ENCODE measurements at regions not wholly inside any gene's neighbourhood (a gene's known extent, or its start where the extent isn't known, plus 50 kb on each side); places are given as distances from the start of the nearest gene placed in this dataset.
"Not testable (repeated sequence)": the region's sequence is repeated elsewhere in the genome, so short reads cannot be mapped to it uniquely, and the experiment has no call there.

DNA sequence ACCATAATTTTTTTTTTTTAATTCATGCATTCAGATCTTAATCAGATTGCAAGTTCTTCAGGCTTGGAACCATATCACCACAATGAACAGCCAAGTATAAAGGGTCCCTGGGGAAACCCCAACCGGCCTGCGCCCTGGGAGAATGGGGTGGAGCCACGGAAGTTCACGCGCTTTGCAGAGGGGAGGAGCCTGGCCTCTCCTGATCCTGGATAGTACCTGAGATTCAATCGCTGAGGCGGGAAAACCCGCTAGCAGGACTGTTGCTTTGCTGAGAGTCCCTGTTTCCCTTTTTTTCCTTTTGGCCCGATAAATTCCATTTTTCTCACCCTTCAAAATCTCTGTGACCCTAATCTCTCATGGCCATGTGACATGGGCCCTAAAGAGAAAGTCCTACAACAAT, 385.1 kb downstream of the IRS2 start:
- H3K4me3 ChIP-seq (ENCODE audit: low read depth, low read length): no peak overlapping the region
- TF ChIP-seq, protein P1, sequence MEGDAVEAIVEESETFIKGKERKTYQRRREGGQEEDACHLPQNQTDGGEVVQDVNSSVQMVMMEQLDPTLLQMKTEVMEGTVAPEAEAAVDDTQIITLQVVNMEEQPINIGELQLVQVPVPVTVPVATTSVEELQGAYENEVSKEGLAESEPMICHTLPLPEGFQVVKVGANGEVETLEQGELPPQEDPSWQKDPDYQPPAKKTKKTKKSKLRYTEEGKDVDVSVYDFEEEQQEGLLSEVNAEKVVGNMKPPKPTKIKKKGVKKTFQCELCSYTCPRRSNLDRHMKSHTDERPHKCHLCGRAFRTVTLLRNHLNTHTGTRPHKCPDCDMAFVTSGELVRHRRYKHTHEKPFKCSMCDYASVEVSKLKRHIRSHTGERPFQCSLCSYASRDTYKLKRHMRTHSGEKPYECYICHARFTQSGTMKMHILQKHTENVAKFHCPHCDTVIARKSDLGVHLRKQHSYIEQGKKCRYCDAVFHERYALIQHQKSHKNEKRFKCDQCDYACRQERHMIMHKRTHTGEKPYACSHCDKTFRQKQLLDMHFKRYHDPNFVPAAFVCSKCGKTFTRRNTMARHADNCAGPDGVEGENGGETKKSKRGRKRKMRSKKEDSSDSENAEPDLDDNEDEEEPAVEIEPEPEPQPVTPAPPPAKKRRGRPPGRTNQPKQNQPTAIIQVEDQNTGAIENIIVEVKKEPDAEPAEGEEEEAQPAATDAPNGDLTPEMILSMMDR (IDR thresholded peaks at IDR 0.05; ENCODE audit: borderline replicate concordance, insufficient read depth, low read depth, low read length): no peak

DNA sequence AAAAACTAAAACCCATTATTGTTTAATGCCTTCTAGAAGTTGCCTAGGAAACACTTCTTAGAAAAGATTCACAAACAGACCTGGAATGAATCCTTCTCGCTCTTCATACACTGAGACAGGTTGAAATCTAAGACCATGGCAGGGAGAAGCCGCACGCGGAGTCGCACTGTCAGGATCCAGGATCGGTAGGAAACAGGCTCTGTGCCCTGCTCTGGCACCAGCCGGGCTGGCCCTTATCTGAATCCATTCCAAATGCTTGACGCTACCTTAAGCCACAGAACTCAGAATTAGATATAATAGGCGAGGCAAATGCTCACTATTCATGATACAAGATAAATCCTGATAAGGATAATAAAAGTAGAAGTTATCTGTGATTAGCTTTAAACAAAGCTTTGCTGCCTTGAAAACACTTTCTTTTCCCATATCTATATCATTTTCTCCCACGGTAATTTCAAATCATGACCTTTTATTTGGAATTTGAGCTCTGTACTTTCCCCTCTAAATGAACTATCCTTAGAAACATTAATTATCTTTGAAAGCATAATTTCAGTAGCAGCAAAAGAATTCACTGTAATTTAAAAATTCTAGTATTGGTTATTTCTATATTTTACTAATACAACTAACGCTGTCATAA, 385.6 kb downstream of the IRS2 start:
- H3K4me3 ChIP-seq (ENCODE audit: low read depth, low read length): no peak overlapping the region
- TF ChIP-seq, protein P1 (IDR thresholded peaks at IDR 0.05; ENCODE audit: borderline replicate concordance, insufficient read depth, low read depth, low read length): no peak

DNA sequence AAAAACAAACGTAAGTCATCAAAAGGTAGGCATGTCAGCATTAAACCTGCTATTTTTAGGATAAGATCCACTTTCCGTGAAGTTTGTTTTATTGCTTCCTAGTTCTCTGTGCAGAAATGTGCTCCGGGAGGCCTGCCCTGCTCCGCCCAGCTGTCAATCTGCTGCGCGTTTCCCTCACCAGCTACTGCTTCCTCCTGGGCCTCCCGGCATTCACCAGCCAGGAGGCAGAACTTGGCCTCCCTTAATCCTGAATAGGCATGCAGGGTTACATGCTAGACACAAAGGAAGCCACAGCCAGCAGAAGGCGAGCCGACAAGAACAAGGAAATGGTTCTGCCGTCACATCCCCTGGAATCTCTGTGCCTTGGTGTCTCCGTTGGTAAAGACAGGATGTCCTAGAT, 386.2 kb downstream of the IRS2 start:
- TF ChIP-seq, protein P1 (IDR thresholded peaks at IDR 0.05; ENCODE audit: borderline replicate concordance, insufficient read depth, low read depth, low read length): no peak
- no peak overlapping the region for H3K4me3 ChIP-seq (ENCODE audit: low read depth, low read length)

DNA sequence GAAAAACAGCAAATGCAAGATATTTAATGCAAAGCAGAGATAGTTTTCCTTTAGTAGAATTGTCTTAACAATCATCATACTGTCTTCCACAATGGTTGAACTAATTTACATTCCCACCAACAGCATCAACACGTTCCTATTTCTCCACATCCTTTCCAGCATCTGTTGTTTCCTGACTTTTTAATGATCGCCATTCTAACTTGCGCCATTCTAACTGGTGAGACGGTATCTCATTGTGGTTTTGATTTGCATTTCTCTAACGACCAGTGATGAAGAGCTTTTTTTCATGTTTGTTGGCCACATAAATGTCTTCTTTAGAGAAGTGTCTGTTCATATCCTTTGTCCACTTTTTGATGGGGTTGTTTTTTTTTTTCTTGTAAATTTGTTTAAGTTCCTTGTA, 388.3 kb downstream of the IRS2 start:
- not testable (repeated sequence) for H3K4me3 ChIP-seq (ENCODE audit: low read depth, low read length)

GRCh38 chr13:109397285-109397684, 389.1 kb downstream of the IRS2 start:
- TF ChIP-seq, protein P1 (IDR thresholded peaks at IDR 0.05; ENCODE audit: borderline replicate concordance, insufficient read depth, low read depth, low read length): no peak

GRCh38 chr13:109396266-109396665, 390.1 kb downstream of the IRS2 start:
- TF ChIP-seq, protein P1 (IDR thresholded peaks at IDR 0.05; ENCODE audit: borderline replicate concordance, insufficient read depth, low read depth, low read length): no peak
- no peak overlapping the region for H3K4me3 ChIP-seq (ENCODE audit: low read depth, low read length)

More at GRCh38 chr13:109397285-109397684, 389.1 kb downstream of the IRS2 start:
- H3K4me3 ChIP-seq (ENCODE audit: low read depth, low read length): no peak overlapping the region

DNA sequence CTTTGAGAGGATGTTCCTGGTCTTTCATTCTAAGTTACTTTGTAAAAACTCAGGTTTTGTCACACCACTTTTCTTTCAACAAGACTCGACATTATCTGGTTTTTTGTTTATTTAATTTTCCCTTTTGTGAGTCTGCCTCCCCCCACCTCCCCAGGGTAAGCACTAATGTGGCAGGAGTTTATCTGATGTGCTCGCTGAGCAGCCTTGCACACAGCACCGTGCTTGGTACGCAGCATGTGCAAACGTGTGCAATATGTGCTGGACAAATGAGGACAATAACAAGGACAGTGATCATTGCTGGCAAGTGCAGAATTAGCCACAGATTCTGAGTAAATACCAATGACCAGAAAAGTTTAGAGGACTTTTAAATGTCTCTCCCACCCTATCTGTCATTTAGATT, 391.4 kb downstream of the IRS2 start:
- H3K4me3 ChIP-seq (ENCODE audit: low read depth, low read length): no peak overlapping the region
- TF ChIP-seq, protein P1 (IDR thresholded peaks at IDR 0.05; ENCODE audit: borderline replicate concordance, insufficient read depth, low read depth, low read length): no peak

All from GM12875 (cell line).